HG02970 (cell line): ENCODE measurements at regions not wholly inside any gene's neighbourhood (a gene's known extent, or its start where the extent isn't known, plus 50 kb on each side); places are given as distances from the start of the nearest gene placed in this dataset.

Experiments used
- ATAC-seq: cut with Tn5 transposase; IDR thresholded peaks from one replicate; pipeline ENCODE4 v1.9.1; 2021; ENCODE audit warnings: mild to moderate bottlenecking, moderate library complexity, moderate number of reproducible peaks; ENCODE audit not compliant: unreplicated experiment, low FRiP score

DNA sequence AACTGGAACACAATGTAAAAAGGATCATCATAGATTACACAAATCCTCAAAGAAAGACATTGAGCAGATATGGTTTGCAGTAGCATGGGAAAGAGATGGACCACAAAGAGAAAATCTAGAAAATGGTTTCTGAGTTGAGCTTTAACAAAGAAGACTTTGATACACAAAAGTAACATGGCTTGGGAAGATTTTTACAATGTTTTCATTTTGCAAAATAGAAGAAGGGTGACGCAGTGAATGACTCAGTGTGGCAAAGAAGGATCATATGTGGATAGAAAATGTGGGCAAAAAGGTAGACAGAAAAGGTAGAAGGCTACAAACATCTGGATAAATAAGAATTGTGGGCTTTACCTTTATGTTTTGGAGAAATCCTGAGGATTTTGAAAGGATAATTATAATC, 1220.5 kb downstream of the PCDH17 start:
- ATAC-seq, result no peak

DNA sequence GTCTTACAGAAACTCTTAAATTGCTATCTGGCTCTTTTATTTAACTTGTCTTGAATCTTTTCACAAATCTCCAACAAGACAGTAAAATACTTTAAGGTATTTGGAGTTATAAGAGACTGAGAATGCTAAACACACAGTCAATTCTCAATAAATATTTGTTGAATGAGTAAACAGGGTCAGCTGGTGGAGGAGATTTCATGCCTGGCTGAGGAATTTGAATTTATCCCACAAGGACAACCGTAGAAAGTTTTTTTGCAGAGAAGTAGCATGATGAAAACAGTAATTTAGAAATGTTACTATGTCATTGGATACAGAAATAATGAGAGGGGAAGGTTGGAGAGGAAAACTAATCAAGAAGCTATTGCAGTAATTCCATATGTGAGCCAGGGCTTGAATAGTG, 1223.7 kb downstream of the PCDH17 start:
- no peak for ATAC-seq

DNA sequence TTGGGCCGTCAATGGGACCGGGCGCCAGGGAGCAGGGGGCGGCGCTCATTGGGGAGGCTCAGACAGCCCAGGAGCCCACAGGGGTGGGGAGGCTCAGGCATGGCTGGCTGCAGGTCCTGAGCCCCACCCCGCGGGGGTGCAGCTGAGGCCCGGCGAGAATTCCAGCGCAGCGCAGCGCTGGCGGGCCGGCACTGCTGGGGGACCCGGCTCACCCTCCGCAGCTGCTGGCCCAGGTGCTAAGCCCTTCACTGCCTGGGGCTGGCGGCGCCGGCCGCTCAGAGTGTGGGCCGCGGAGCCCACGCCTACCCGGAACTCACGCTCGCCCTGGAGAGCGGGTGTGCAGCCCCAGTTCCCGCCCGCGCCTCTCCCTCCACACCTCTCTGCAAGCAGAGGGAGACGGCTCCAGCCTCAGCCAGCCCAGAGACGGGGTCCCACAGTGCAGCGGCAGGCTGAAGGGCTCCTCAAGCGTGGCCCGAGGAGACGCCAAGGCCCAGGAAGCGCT, 1227.4 kb downstream of the PCDH17 start:
- ATAC-seq, result no peak

DNA sequence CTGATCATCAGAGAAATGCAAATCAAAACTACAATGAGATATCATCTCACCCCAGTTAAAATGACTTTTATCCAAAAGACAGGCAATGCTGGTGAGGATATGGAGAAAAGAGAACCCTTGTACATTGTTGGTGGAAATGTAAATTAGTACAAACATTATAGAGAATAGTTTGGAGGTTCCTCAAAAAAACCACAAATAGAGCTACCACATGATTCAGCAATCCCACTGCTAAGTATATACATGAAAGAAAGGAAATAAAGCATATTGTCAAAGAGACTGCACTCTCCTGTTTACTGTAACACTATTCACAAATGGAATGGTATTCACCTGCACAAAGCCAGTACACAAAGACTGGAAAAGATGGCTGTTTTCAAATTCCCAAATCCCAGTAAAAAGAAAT, 1233.7 kb downstream of the PCDH17 start:
- ATAC-seq, result no peak

DNA sequence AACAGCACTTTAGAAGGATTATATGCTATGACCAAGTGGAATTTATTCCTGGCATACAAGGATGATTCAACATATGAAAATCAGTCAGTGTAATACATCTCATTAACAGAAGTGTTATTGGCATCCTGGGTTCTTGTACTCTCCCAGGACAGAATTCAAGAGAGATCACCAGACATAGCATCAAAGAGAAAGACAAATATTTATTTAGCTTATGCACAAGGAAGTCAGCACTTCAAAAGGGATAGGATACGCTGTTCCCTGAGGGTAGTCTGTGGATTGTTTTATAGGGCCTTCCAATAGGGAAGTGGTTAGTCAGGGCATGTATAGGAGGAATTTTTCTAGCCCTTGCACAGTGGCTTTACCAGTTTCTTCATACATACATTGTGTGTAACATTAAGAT, 1238.0 kb downstream of the PCDH17 start:
- no peak for ATAC-seq

DNA sequence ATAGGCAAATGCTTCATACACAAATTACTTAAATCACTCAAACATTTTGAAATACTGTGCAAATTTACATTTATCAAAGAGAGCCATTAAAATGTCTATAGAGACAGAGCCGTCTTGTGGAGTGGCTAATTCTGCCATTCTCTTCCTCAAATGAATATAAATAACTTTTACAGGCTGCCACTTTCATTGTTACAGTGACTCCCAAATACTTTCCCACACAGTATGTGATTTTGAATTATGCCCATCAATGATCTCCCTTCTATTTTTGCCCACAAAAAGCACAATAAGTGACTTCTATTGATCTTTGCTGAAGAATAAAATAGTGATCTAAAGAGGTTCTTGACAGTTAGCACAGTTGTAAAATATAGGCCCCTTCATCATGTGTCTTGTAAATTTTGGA, 1244.9 kb downstream of the PCDH17 start:
- no peak for ATAC-seq

DNA sequence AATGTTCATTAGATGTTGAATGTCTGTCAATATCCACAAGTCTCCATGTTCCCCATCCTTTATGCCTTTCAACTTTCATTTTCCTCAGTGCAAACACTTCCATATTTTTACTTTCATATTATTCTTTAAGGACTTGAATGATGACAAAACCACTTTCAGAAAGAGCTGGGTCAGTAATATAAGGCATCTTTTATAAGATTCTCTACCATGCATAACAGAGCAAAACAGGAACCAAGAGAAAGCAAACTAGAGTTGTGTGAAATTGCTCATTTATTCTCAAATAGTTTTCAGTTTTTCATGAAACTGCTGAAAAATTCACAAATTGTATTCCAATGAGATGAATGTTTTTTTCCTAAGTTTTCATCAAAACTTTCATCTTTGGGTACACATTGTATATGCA, 1247.6 kb downstream of the PCDH17 start:
- no peak for ATAC-seq

DNA sequence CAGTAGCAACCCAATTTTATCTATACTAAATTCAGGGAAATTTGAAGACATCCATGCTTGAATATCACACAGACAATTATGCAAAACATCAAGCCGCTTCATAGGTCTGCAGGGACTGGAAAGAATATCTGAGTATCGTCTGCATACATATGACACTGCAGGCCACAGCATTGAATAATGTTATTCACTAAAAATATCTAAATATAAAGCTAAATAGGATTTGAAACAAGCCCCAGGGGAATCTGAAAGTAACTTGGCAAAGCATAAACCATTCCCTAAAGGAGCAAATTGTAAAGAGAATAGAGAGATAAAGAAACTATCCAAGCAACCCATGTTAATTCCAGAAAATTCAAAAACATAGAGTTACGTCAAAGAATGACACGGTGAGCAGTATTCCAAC, 1251.0 kb downstream of the PCDH17 start:
- no peak for ATAC-seq

DNA sequence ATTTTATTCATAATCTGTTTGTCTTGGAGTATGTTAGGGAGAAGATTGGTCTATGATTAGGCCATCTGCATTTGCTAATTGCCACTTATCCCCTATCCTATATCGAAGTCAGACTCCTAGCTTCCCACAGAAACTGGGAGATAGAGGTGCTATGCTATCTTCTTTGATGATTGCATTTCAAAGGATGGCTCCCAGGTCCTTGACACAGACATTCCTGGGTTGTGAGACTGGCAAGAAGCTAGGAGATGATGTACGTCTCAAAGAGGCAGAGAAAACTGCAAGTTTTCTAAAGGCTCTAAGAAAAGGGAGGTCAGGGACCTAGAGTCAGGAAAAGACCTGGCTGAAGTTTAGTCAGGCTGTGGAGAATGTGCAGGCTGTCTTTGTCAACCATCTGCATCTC, 1251.9 kb downstream of the PCDH17 start:
- no peak for ATAC-seq

DNA sequence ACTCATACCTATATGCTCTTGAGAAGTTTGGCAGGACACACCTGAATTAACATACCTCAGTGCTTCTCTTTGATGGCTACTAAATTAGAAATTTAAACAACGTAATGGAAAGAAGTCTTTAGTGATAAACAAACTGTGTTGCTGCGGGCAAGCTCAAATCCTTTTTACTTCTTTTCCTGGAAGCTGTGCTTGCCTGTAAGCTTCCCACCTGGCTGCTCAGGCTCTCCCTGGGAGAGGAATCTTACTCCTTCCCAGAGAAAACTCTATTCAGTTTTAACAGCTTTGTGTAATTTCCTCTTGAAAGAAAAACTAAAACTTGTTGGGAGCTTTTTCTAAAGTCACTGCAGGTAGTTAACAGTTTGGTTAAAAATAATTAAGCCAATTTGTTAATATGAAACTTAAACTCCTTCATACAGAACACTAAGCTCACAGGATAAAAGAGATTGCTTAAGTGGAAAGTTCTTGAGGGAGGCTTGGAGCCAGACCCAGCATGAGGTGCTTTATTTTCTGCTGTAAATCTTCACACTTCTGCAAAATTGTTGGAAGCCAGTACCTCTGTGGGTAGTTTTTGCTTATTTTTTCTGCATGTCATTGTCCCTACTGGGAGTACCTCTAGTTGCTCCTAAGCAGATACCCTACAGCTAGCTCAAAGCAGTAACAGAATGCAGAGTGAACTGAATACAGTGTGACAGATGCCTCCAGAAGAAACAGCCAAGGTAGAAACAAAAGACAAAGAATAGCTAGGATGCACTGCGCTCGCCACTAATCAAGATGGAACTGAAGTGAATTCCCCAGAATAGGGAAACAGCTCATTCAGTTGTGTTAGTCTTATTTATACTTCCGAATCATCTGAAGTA, 1253.0 kb downstream of the PCDH17 start:
- no peak for ATAC-seq

DNA sequence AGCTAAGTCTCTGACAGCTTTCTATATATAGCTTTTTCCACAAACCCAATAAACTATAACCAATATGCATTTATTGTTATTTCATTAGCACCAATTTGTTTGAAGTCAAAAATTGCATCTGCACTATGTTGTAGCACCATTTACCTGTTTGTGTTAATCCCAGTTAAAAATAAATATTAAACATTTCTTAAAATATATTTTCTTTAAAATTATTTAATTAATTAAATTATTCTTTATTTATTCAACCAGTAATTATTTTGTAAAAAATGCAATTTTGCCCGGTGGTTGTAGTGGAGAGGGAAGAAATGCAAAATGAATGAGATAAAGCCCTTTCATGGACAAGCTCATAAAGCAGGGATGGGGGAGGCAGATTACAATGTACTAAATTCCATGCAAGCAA, 1257.9 kb downstream of the PCDH17 start:
- no peak for ATAC-seq

DNA sequence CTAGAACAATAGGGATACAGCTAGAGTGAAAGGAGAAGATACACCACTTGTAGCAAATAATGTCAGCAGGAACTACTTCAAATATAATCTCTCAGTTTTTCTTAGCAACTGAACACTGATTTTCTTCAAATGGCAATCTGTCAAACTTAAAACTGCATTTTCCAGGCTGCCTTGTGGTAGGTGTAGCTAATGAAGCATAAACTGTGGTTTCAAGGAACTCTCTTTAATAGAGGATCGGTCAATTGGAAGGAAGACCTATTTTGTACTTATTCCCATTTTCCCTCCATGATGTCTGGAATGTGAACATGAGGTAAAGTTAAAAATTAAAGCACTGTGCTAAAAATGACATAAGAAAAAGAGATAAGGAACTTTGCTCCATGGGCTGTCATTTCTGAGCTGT, 1261.9 kb downstream of the PCDH17 start:
- ATAC-seq, result no peak

DNA sequence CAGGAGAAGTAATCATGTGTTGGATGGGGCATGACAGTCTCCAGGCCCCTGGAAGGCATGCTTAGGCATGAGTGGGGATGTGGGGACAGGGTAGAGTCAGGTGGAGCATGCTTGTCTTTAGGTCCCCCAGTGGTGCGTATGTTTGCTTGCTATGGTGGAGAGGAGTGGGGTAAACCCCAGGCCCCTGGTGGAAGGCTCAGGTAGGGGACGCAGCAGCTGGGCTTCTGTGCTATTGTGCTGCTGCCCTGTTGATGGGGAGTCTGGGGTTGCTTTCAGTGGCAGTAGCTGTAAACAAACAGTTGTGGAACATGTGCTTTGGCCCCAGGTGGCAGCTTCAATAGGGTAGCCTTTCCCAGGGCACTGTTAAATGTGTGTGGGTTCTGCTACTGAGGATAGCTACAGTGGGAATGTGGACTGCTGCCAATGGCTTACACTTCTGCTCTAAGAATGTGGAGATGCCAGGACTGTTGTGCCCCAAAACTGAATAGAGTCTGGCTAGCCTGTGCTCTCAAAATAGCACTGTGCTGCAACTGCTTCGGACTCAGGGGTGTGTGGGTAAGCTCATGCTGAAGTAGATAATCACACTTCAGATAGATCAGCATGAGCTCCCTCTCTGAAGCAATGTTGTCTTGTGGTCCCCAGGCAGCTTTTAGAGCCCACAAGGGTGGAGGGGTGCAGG, 1257.3 kb downstream of the DIAPH3 start:
- no peak for ATAC-seq

DNA sequence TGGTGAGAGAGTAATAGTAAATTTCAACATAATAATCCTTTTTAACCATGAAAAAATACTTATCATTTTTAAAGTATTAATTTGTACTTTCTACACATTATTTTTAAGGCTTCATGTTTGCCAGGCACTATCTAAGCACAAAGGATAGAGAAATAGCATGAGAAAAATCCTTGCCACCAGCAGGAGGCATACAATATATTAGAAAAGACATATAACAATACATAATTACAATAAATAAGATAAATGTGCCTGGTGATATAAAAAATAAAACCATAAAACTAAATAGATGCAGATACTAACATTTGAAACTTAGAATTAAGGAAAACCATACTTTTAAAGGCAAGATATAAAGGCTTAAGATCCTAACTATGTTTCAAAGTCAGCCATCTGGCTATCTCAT, 1256.4 kb downstream of the DIAPH3 start:
- no peak for ATAC-seq

DNA sequence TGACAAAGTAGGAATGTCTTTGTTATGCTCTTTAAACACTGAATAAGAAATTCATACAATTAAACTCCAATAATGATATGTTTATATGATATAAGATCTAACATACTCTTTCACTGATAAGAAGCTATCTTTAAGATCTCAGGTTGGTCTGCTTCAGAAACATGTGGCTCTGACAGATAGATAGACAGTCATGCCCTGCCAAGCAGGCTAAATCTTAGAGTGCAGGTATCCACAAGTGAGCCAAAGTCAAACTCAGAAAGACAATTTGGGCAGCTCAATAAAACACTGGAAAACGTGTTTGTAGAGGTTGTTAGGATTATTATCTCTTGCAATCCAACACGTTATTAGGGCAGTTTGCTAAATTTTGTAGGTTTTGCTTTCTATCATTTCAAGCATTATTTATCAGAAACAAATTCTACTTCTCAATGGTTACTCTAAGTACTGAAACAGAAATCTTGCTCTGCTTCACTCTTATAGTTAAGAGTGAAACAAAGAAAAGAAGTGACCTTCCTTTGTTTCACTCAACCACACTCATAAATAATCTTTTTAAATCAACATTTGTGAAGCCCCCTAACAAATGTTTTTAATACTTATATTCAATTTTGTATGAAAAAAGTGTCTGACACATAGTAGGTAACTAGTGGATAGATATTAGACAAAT, 1255.6 kb downstream of the DIAPH3 start:
- no peak for ATAC-seq

DNA sequence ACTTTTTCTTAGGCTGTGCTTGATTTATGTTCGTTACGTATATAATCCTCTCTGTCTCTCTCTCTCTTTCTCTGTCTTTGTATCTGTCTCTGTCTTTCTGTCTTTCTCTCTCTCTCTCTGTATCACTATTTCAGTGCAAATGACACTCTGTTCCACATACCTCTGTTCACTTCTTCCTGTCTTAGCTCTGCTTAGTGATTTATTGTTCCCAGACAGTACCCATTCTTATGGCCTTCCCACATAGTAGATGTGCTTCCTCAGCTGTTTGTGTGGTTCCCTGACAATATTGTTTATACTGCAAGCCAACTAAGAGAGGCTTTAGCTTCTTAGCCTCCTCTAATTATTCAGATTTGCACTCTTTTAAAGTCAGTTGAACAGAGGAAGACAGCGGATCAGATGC, 1244.2 kb downstream of the DIAPH3 start:
- no peak for ATAC-seq

DNA sequence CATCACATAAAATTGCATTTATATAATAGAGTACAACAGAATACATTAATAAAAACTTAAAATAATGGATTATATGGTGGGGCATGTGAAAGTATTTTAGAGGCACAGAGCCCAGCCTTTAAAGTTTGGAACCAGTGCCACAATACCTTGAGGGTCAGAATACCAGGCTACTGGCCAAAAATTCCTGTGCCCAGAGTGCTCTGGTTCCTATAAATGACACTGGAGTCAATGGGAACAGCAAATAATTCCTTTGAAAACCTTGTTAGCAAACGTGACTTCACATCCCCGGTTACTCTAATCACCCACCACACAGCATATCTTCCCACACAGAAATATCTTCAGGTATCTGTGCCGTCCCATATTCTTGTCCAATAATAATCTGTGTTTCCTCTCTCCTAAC, 1242.6 kb downstream of the DIAPH3 start:
- no peak for ATAC-seq

DNA sequence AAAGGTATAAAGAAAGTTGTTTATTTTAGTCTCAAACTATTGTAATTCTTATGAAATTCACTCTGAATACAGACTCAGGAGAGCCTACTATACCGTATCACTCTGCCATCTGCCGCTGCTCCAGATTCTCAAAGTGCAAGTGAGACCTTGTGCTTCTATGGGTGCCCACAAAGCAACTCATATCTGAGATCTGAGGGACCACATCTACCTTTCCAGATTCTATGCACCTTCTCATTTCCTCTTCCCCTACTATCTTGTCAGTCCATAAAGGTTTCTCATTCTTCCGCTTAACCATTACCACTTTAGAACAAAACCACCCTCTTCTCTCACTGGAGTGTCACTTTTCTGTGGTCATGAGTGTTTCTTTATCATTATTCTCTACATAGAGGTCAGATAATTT, 1236.9 kb downstream of the DIAPH3 start:
- no peak for ATAC-seq

DNA sequence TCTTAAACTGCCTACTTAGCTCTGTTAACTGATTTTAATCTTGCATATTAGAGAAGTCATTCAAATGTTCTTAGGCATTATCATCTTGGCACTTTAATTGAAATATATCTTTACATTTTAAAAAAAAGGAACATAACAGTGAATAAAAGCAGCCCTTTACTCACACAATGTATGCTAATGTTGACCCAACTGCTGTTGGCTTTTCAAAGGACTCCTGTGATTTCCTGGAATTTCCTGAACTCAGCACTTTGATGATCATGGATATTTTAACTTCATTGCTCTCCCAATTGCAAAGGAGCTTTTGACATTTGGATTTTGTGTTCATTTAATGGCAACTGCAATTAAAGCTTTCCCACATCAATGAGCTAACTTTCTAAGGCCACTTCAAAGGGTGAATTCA, 1230.3 kb downstream of the DIAPH3 start:
- no peak for ATAC-seq

DNA sequence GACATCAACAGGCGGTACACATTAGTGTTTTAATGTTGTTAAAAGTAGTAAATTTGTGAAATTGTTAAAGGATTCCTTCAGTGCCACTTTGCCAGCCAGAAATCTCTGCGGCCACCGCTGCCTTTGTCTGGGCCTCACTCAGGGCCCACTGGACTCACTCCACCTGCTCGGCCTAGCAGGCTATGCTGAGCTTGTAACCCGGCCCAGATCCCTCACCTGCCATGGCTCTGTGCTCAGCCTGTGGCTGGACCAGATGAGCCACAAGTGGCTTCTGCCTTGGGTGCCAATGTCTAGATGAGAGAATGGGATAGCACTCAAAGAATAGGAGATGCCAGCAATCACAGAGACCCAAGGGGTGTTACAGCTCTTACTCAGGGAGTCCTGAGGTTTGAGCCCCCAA, 1228.0 kb downstream of the DIAPH3 start:
- no peak for ATAC-seq

DNA sequence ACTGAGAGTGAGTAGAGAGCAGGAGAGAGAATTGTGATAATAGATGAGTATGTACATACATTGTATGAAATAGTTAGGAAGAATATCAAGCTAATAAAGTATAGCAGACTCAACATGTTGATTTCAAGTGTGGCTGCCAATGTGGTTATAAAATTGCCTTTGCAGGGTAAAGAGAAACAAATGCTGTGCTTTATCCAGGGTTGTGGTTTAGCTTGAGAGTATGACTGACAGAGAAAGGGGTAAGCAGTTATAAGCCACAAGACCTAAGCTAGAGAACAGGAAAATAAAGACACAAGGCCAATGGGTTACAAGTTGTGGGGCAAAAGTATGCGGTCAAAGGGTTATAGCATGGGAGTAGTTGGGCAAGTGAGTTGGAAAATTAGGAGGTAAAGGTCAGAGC, 1217.5 kb downstream of the DIAPH3 start:
- ATAC-seq, result no peak
